ENCODE measurements at regions not wholly inside any gene's neighbourhood (a gene's known extent, or its start where the extent isn't known, plus 50 kb on each side); places are given as distances from the start of the nearest gene placed in this dataset.

- no peak for TF ChIP-seq CTCF (IDR thresholded peaks at IDR 0.05; ENCODE audit: insufficient read depth, low read depth, low read length)
- TF ChIP-seq EZH2 (IDR thresholded peaks at IDR 0.05; ENCODE audit: insufficient read depth, low read length): no peak
These were observed 135.0 kb upstream of the DPH6 start for GRCh38 chr15:35680951-35681350.

Measured in astrocyte (in vitro differentiated cells and primary cell).